GM23338 (cell line): ENCODE measurements at regions not wholly inside any gene's neighbourhood (a gene's known extent, or its start where the extent isn't known, plus 50 kb on each side); places are given as distances from the start of the nearest gene placed in this dataset.
"Not testable (repeated sequence)": the region's sequence is repeated elsewhere in the genome, so short reads cannot be mapped to it uniquely, and the experiment has no call there.

Source experiments
- CREB1 ChIP-seq: fragments of 250-450 bp; sonication (Bioruptor Pico); IDR thresholded peaks from 2 replicates; pipeline ENCODE4 v1.5.0; 2020; ENCODE audit warnings: low read depth, mild to moderate bottlenecking, moderate library complexity
- CTCF ChIP-seq, 2 experiments: fragments of 200-600 bp in 1 of 2; sonication (generic) in 1 of 2; conservative IDR thresholded peaks; 2 replicates each; pipeline versions ENCODE4 v1.5.1 to v1.6.1; 2016 to 2017; ENCODE audit warnings: antibody characterized with exemption in 2 of 2, low read depth in 2 of 2, mild to moderate bottlenecking in 2 of 2, moderate library complexity in 1 of 2
- ETS1 ChIP-seq: IDR thresholded peaks from 2 replicates; pipeline ENCODE4 v1.6.1; 2016; ENCODE audit warnings: antibody characterized with exemption
- EZH2 ChIP-seq: fragments of 200-600 bp; sonication (generic); IDR thresholded peaks from one replicate; pipeline ENCODE4 v1.8.0; 2017; ENCODE audit warnings: antibody characterized with exemption, mild to moderate bottlenecking, low read depth; ENCODE audit not compliant: unreplicated experiment
- EZH2phosphoT487 ChIP-seq: fragments of 200-600 bp; sonication (generic); IDR thresholded peaks from one replicate; pipeline ENCODE4 v1.8.1; 2018; ENCODE audit warnings: antibody characterized with exemption; ENCODE audit not compliant: unreplicated experiment
- JUNB ChIP-seq: IDR thresholded peaks from one replicate; pipeline ENCODE4 v1.6.1; 2016; ENCODE audit warnings: antibody characterized with exemption; ENCODE audit not compliant: unreplicated experiment
- NANOG ChIP-seq: IDR thresholded peaks from 2 replicates; pipeline ENCODE4 v1.6.1; 2016; ENCODE audit warnings: antibody characterized with exemption, borderline replicate concordance
- POLR2AphosphoS5 ChIP-seq: IDR thresholded peaks from 2 replicates; pipeline ENCODE4 v1.6.1; 2016; ENCODE audit warnings: antibody characterized with exemption, low read depth
- REST ChIP-seq: IDR thresholded peaks from one replicate; pipeline ENCODE4 v1.6.1; 2018; ENCODE audit warnings: antibody characterized with exemption; ENCODE audit not compliant: unreplicated experiment
- STAT1 ChIP-seq: IDR thresholded peaks from one replicate; pipeline ENCODE4 v1.6.1; 2016; ENCODE audit warnings: antibody characterized with exemption; ENCODE audit not compliant: unreplicated experiment
- ZNF114 ChIP-seq: fragments of 250-450 bp; sonication (Bioruptor Pico); IDR thresholded peaks from 2 replicates; pipeline ENCODE4 v1.5.0; 2020; ENCODE audit warnings: mild to moderate bottlenecking, moderate library complexity
- ZNF331 ChIP-seq: fragments of 250-450 bp; sonication (Bioruptor Pico); IDR thresholded peaks from 2 replicates; pipeline ENCODE4 v1.5.0; 2020; ENCODE audit warnings: low read depth, mild to moderate bottlenecking, moderate library complexity

GRCh38 chr9:39678534-39679263 lies 323.2 kb downstream of the SPATA31A1 start:
- not testable (repeated sequence) for TF ChIP-seq EZH2phosphoT487; CTCF (conservative IDR thresholded peaks at IDR 0.05; ENCODE audit: low read depth in 2 of 2); ZNF331 (CRISPR knock-in tag); NANOG; POLR2AphosphoS5; EZH2; CREB1 (CRISPR knock-in tag); REST; STAT1; ZNF114; ETS1; JUNB
